ENCODE measurements at regions not wholly inside any gene's neighbourhood (a gene's known extent, or its start where the extent isn't known, plus 50 kb on each side); places are given as distances from the start of the nearest gene placed in this dataset.

- peaks cover 5% of the 10 kb centered on the region for H3K9me3 ChIP-seq (ENCODE audit: low read depth, low read length)
- H3K27me3 ChIP-seq (ENCODE audit: insufficient read depth, low read length) = no peaks in the 10 kb centered on the region
- H3K36me3 ChIP-seq (ENCODE audit: insufficient read depth, low read length) = no peaks in the 10 kb centered on the region
- no peak overlapping the region for H3K4me3 ChIP-seq (ENCODE audit: insufficient read depth, low read length)
- no peaks in the 10 kb centered on the region for H4K20me1 ChIP-seq (ENCODE audit: insufficient read depth, low read length)
- no peak overlapping the region for H3K27ac ChIP-seq (ENCODE audit: low read depth, low read length)
- no peak for DNase-seq (ENCODE audit: insufficient read length, low spot score, missing footprints)
- no peaks in the 10 kb centered on the region for H3K4me1 ChIP-seq (ENCODE audit: insufficient read depth, low read length)
- H2AFZ ChIP-seq (ENCODE audit: low read length) = no peak overlapping the region
- no peak overlapping the region for H3K4me2 ChIP-seq (ENCODE audit: insufficient read depth, low read length)
- TF ChIP-seq CTCF (IDR thresholded peaks at IDR 0.05; ENCODE audit: extremely low read depth, low read depth, low read length) = no peak
- H3K79me2 ChIP-seq (ENCODE audit: insufficient read depth, low read length) = no peaks in the 10 kb centered on the region
These were observed 1563.2 kb downstream of the KCNT2 start for GRCh38 chr1:195045072-195045471.

DNA sequence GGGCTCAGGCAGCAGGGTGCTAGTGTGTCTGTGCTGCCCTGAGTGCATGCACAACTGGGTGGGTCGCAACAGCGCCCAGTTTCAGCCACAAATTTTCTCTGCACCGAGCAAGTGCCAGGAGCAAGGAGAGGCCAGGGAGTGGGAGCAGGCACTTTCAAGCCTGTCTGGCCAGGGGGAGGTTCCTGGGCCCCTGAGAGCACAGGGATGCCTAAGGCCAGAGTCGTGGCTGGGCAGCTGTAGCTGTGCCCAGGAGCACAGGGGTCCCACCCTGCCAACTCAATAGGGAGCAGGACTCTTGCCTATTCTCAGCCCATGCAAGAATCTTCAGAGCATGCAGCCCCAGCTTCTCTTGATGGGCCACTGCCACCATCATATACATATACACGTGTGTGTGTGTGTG, 1577.4 kb downstream of the KCNT2 start:
- Histone ChIP-seq H3K9me3 (ENCODE audit: low read depth, low read length) (peaks cover 6% of the 10 kb centered on the region), H3K27me3 (ENCODE audit: insufficient read depth, low read length) (no peaks in the 10 kb centered on the region), H3K4me3 (ENCODE audit: insufficient read depth, low read length) (no peak overlapping the region), H4K20me1 (ENCODE audit: insufficient read depth, low read length) (no peaks in the 10 kb centered on the region), H3K36me3 (ENCODE audit: insufficient read depth, low read length) (no peaks in the 10 kb centered on the region), H3K4me2 (ENCODE audit: insufficient read depth, low read length) (no peak overlapping the region), H2AFZ (ENCODE audit: low read length) (no peak overlapping the region), H3K79me2 (ENCODE audit: insufficient read depth, low read length) (no peaks in the 10 kb centered on the region), H3K4me1 (ENCODE audit: insufficient read depth, low read length) (no peaks in the 10 kb centered on the region), H3K27ac (ENCODE audit: low read depth, low read length) (no peak overlapping the region)
- no peak for TF ChIP-seq CTCF (IDR thresholded peaks at IDR 0.05; ENCODE audit: extremely low read depth, low read depth, low read length)
- no peak for DNase-seq (ENCODE audit: insufficient read length, low spot score, missing footprints)

- DNase-seq (ENCODE audit: insufficient read length, low spot score, missing footprints) = no peak
- H2AFZ ChIP-seq (ENCODE audit: low read length) = no peak overlapping the region
- H3K9me3 ChIP-seq (ENCODE audit: low read depth, low read length) = peaks cover 6% of the 10 kb centered on the region
- H4K20me1 ChIP-seq (ENCODE audit: insufficient read depth, low read length) = no peaks in the 10 kb centered on the region
- no peaks in the 10 kb centered on the region for H3K79me2 ChIP-seq (ENCODE audit: insufficient read depth, low read length)
- no peak overlapping the region for H3K27ac ChIP-seq (ENCODE audit: low read depth, low read length)
- no peaks in the 10 kb centered on the region for H3K36me3 ChIP-seq (ENCODE audit: insufficient read depth, low read length)
- TF ChIP-seq CTCF (IDR thresholded peaks at IDR 0.05; ENCODE audit: extremely low read depth, low read depth, low read length) = no peak
- H3K4me2 ChIP-seq (ENCODE audit: insufficient read depth, low read length) = no peak overlapping the region
- no peak overlapping the region for H3K4me3 ChIP-seq (ENCODE audit: insufficient read depth, low read length)
- no peaks in the 10 kb centered on the region for H3K4me1 ChIP-seq (ENCODE audit: insufficient read depth, low read length)
- H3K27me3 ChIP-seq (ENCODE audit: insufficient read depth, low read length) = no peaks in the 10 kb centered on the region
These were observed 1581.4 kb downstream of the KCNT2 start for GRCh38 chr1:195026792-195027191.

DNA sequence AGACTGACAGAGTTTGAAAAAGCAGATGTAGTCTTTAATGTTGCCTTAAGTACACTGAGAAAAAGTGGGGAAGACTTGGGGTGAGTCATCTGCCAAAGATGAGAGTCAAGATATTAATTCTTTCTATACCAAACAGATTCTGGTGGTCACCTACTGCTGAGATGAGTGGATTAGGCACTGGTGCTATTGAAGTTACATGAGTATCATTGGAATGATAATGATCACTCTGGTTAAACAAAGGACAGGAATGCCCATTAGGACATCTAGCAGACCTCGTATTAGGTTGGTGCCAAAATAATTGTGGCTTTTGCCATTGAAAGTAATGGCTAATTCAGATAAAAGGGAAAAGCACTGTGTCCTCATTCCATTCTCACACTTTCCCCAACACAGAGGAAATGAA, 1588.9 kb downstream of the KCNT2 start:
- Histone ChIP-seq H3K79me2 (ENCODE audit: insufficient read depth, low read length) (no peaks in the 10 kb centered on the region), H3K4me3 (ENCODE audit: insufficient read depth, low read length) (no peak overlapping the region), H3K4me2 (ENCODE audit: insufficient read depth, low read length) (no peak overlapping the region), H3K36me3 (ENCODE audit: insufficient read depth, low read length) (no peaks in the 10 kb centered on the region), H3K9me3 (ENCODE audit: low read depth, low read length) (peaks cover 3% of the 10 kb centered on the region), H2AFZ (ENCODE audit: low read length) (no peak overlapping the region), H3K27me3 (ENCODE audit: insufficient read depth, low read length) (no peaks in the 10 kb centered on the region), H4K20me1 (ENCODE audit: insufficient read depth, low read length) (no peaks in the 10 kb centered on the region), H3K27ac (ENCODE audit: low read depth, low read length) (no peak overlapping the region), H3K4me1 (ENCODE audit: insufficient read depth, low read length) (no peaks in the 10 kb centered on the region)
- no peak for DNase-seq (ENCODE audit: insufficient read length, low spot score, missing footprints)
- no peak for TF ChIP-seq CTCF (IDR thresholded peaks at IDR 0.05; ENCODE audit: extremely low read depth, low read depth, low read length)

Data from osteoblast (primary cell).